ENCODE measurements at regions not wholly inside any gene's neighbourhood (a gene's known extent, or its start where the extent isn't known, plus 50 kb on each side); places are given as distances from the start of the nearest gene placed in this dataset.
A peak's percentile ranks its signal among the peaks of the same experiment; 100 is the strongest.

- no peak for TF ChIP-seq TARDBP (IDR thresholded peaks at IDR 0.05)
- no peak for TF ChIP-seq SUZ12 (IDR thresholded peaks at IDR 0.05)
- TF ChIP-seq FOXA1 (IDR thresholded peaks at IDR 0.05), result no peak
- TF ChIP-seq FOXM1 (IDR thresholded peaks at IDR 0.05; ENCODE audit: borderline replicate concordance), result no peak
- peak; percentile 56; the same call in 1 of the 2 replicates for TF ChIP-seq L3MBTL2 (conservative IDR thresholded peaks at IDR 0.05)
- no peak for TF ChIP-seq SP1 (IDR thresholded peaks at IDR 0.05)
- TF ChIP-seq NFRKB (IDR thresholded peaks at IDR 0.05), result no peak
- TF ChIP-seq FOXK2 (IDR thresholded peaks at IDR 0.05), result no peak
- TF ChIP-seq CTBP1 (IDR thresholded peaks at IDR 0.05; ENCODE audit: borderline replicate concordance), result peak; percentile 63; the same call in 1 of the 2 replicates
- no peak for TF ChIP-seq BHLHE40 (IDR thresholded peaks at IDR 0.05; ENCODE audit: borderline replicate concordance)
- TF ChIP-seq HDGF (IDR thresholded peaks at IDR 0.05; ENCODE audit: borderline replicate concordance), result no peak
- no peak for TF ChIP-seq LEF1 (IDR thresholded peaks at IDR 0.05; ENCODE audit: borderline replicate concordance)
- no peak for TF ChIP-seq ZNF384 (IDR thresholded peaks at IDR 0.05)
- TF ChIP-seq PKNOX1 (IDR thresholded peaks at IDR 0.05), result peak; percentile 55
Observed at GRCh38 chr6:168165373-168165772, 86.4 kb upstream of the FRMD1 start.
